K562 (cell line): ENCODE measurements at regions not wholly inside any gene's neighbourhood (a gene's known extent, or its start where the extent isn't known, plus 50 kb on each side); places are given as distances from the start of the nearest gene placed in this dataset.

Experiments used
- ATAC-seq: fragments of 200-7000 bp; cut with Tn5 transposase; 3 replicates; pipeline ENCODE4 v1.9.1; 2020; ENCODE audit warnings: moderate library complexity
- BruUV-seq: library from RNA; stranded (reverse); fragments of 400-500 nt; replicated peaks from 2 replicates; lab custom pipeline; 2021; lab: Mats Ljungman, UMichigan
- CTCF ChIA-PET: fragments of 300-600 bp; formaldehyde crosslinking; extraction: SDS; loops from one replicate; lab custom pipeline; 2021; ENCODE audit warnings: low intra/inter-chr PET ratio; lab: Yijun Ruan, JAX
- POLR2A ChIA-PET: fragments of 300-600, 350-650 bp; sonication (Branson Sonifier 250); formaldehyde crosslinking; extraction: SDS; loops from one replicate; lab custom pipeline; 2021; ENCODE audit warnings: antibody characterized with exemption, inconsistent platforms; lab: Yijun Ruan, JAX
- DNase-seq, 4 experiments: peaks; one replicate each; pipeline versions ENCODE4 v3.0.0 to v3.0.0-alpha.2; 2011 to 2018; ENCODE audit warnings: low spot score in 3 of 4, mixed read lengths in 3 of 4; ENCODE audit errors: extremely low read depth in 1 of 4
- FAIRE-seq: peaks from 2 replicates; lab custom pipeline; 2011; peaks lifted over from hg19 to GRCh38; lab: Jason Lieb, UNC
- H2AFZ ChIP-seq: 2 replicates; pipeline ENCODE4 v1.6.0; 2011; ENCODE audit warnings: low read depth, low read length, control low read depth, inconsistent platforms
- H3K27ac ChIP-seq: fragments of 200-600 bp; 3 replicates; pipeline ENCODE4 v1.8.0; 2011; ENCODE audit warnings: low read depth, mild to moderate bottlenecking, control low read depth, inconsistent platforms, low read length, moderate library complexity, mixed read lengths; ENCODE audit errors: extremely low read depth
- H3K27me3 ChIP-seq, 2 experiments: fragments of 300-600 bp in 1 of 2; 2 replicates in 1 of 2; 3 replicates in 1 of 2; pipeline versions ENCODE4 v1.6.0 to v1.8.0; 2011; ENCODE audit warnings: inconsistent platforms in 2 of 2, low read length in 2 of 2, mild to moderate bottlenecking in 1 of 2, mixed read lengths in 1 of 2, moderate library complexity in 1 of 2; ENCODE audit not compliant: control insufficient read depth in 2 of 2, insufficient read depth in 2 of 2
- H3K36me3 ChIP-seq: fragments of 300-600 bp; 3 replicates; pipeline ENCODE4 v1.8.0; 2011; ENCODE audit warnings: mild to moderate bottlenecking, low read length, inconsistent platforms; ENCODE audit not compliant: control insufficient read depth, insufficient read depth
- H3K4me1 ChIP-seq, 2 experiments: fragments of 200-600 bp in 1 of 2; replicated peaks in 1 of 2; 2 replicates in 1 of 2; 3 replicates in 1 of 2; pipeline versions ENCODE4 v1.5.1 to v1.8.0; 2011; ENCODE audit warnings: inconsistent platforms in 2 of 2, low read length in 2 of 2, mild to moderate bottlenecking in 1 of 2, mixed read lengths in 1 of 2, moderate library complexity in 1 of 2; ENCODE audit not compliant: control insufficient read depth in 2 of 2, insufficient read depth in 2 of 2
- H3K4me2 ChIP-seq: 2 replicates; pipeline ENCODE4 v1.6.1; 2011; ENCODE audit warnings: low read length, control low read depth, inconsistent platforms, mixed read lengths; ENCODE audit not compliant: insufficient read depth
- H3K4me3 ChIP-seq: fragments of 200-600 bp; sonication (generic), shearing (Covaris generic); 2 replicates; pipeline ENCODE4 v1.5.1; 2016; ENCODE audit warnings: control low read depth, inconsistent platforms
- H3K79me2 ChIP-seq: fragments of 200-600 bp; 3 replicates; pipeline ENCODE4 v1.8.0; 2011; ENCODE audit warnings: low read length, inconsistent platforms; ENCODE audit not compliant: control insufficient read depth, insufficient read depth
- H3K9ac ChIP-seq, 2 experiments: 2 replicates each; pipeline versions ENCODE4 v1.6.0 to v1.6.1; 2011; ENCODE audit warnings: low read depth in 2 of 2, low read length in 2 of 2, control low read depth in 1 of 2, inconsistent platforms in 1 of 2, mild to moderate bottlenecking in 1 of 2, mixed read lengths in 1 of 2; ENCODE audit not compliant: insufficient read depth in 1 of 2
- H3K9me1 ChIP-seq: one replicate; pipeline ENCODE4 v1.6.0; 2011; ENCODE audit warnings: inconsistent platforms, mild to moderate bottlenecking, low read length, moderate library complexity; ENCODE audit not compliant: control insufficient read depth, insufficient read depth
- H3K9me3 ChIP-seq: replicated peaks from 2 replicates; pipeline ENCODE4 v1.5.1; 2011; ENCODE audit warnings: low read depth, low read length, inconsistent platforms; ENCODE audit not compliant: control insufficient read depth, insufficient read depth
- H4K20me1 ChIP-seq: replicated peaks from 2 replicates; pipeline ENCODE4 v1.6.1; 2011; ENCODE audit warnings: low read length, inconsistent platforms, mixed read lengths; ENCODE audit not compliant: control insufficient read depth, insufficient read depth
- CREM ChIP-seq: IDR thresholded peaks from 2 replicates; pipeline ENCODE4 v1.6.1; 2014; ENCODE audit warnings: antibody characterized with exemption, low read depth
- ETV6 ChIP-seq, 3 experiments: fragments of 150-350 bp in 1 of 3; sonication (generic) in 1 of 3; formaldehyde crosslinking in 1 of 3; IDR thresholded peaks; 2 replicates each; pipeline versions ENCODE4 v1.6.1 to v1.8.0; 2014 to 2022; ENCODE audit warnings: borderline replicate concordance in 2 of 3, low read depth in 2 of 3, antibody characterized with exemption in 1 of 3, low read length in 1 of 3, mild to moderate bottlenecking in 1 of 3, missing genetic modification reagents in 1 of 3
- MEF2A ChIP-seq: IDR thresholded peaks from 2 replicates; pipeline ENCODE4 v1.6.1; 2011; ENCODE audit warnings: low read depth, mild to moderate bottlenecking, low read length, moderate library complexity; ENCODE audit not compliant: control insufficient read depth
- PYGO2 ChIP-seq: fragments of 450-650 bp; IDR thresholded peaks from 2 replicates; pipeline ENCODE4 v1.6.1; 2016; ENCODE audit warnings: mild to moderate bottlenecking, missing genetic modification characterization, moderate library complexity, missing compliant biosample characterization
- TCF7 ChIP-seq: sonication (generic); IDR thresholded peaks from 2 replicates; pipeline ENCODE4 v1.6.1; 2016; ENCODE audit warnings: antibody characterized with exemption, borderline replicate concordance
- WGBS: fragments of 100-300 bp; shearing (Covaris generic); methylation state at CpG from one replicate; pipeline ENCODE4 v1.1.6; 2016; ENCODE audit warnings: low coverage, mixed read lengths; ENCODE audit not compliant: insufficient coverage; ENCODE audit errors: missing lambda C conversion rate; 5-methylcytosine and 5-hydroxymethylcytosine counted together
- in situ Hi-C: fragments of 300-500 bp; cut with MboI; formaldehyde crosslinking; loops from 4 replicates; pipeline ENCODE4 v1.15.0; 2018; ENCODE audit warnings: inconsistent platforms, mixed read lengths
- intact Hi-C: fragments of 100-400 bp; cut with micrococcal nuclease; formaldehyde crosslinking; loops from 2 replicates; pipeline ENCODE4 v1.14.2; 2022
- TF ChIP-seq, protein P1 (sequence below): sonication (generic); formaldehyde crosslinking; IDR thresholded peaks from 2 replicates; pipeline ENCODE4 v1.8.0; 2023; ENCODE audit warnings: missing genetic modification reagents, mild to moderate bottlenecking, borderline replicate concordance
- TF ChIP-seq, protein P2 (sequence below): fragments of 450-650 bp; IDR thresholded peaks from 2 replicates; pipeline ENCODE4 v1.6.1; 2016; ENCODE audit warnings: mild to moderate bottlenecking
- TF ChIP-seq, protein P3 (sequence below): fragments of 200-800 bp; sonication (Bioruptor generic); IDR thresholded peaks from 2 replicates; pipeline ENCODE4 v1.6.1; 2017; ENCODE audit warnings: missing genetic modification characterization, missing compliant biosample characterization
- TF ChIP-seq, protein P4 (sequence below): IDR thresholded peaks from 2 replicates; pipeline ENCODE4 v1.6.1; 2012; ENCODE audit warnings: low read depth, low read length, improper control_type of control experiment, borderline replicate concordance

DNA sequence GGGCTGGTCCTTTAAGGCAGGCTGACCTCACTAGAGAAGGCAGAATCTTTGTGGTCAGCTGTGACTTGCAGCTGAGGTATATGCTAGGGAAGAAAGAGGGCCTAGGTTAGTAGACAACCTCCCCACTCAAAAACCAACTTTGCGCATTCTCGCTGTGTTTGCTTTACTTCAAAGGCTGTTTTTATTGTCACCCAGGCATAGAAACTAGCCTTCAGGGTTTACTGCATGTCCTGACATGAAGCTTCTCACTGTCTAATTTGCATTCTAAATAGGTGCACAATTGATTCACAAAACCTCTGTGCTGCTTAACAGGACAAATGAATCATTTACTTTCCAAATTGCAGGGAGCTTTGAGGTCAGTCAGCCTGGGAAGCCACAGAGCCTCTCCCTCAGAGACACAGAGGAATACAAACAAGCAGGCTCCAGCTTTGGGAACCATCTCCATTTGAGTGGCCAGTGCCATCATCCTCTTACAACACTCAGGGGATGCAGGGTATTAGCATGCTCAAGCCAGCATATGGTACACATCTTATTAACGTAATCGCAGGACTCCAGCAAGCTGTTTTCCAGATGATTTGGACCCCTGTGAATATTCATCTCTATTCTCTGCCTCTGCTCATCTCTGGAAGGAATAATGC is 596.4 kb upstream of the GHITM start:
- no peaks in the 10 kb centered on the region for H3K9me1 ChIP-seq
- no peaks in the 10 kb centered on the region for H4K20me1 ChIP-seq
- BruUV-seq = no TSS peak
- in situ Hi-C loops (no loop called here), intact Hi-C loops (no loop called here)
- no peaks in the 10 kb centered on the region for H3K4me1 ChIP-seq
- POLR2A ChIA-PET = no interaction called here
- WGBS = 2% methylated on average over 4 of the region's 4 CpGs
- FAIRE-seq (no peak), ATAC-seq (no peak), DNase-seq (no peak)
- CTCF ChIA-PET = no interaction called here
- no peak overlapping the region for H3K9ac ChIP-seq
- no peaks in the 10 kb centered on the region; the same call in 1 of the 2 replicates for H3K9me3 ChIP-seq
- no peaks in the 10 kb centered on the region for H3K36me3 ChIP-seq
- H3K27me3 ChIP-seq = no peaks in the 10 kb centered on the region
- no peak overlapping the region for H3K27ac ChIP-seq
- H2AFZ ChIP-seq = no peak overlapping the region
- no peaks in the 10 kb centered on the region for H3K79me2 ChIP-seq
- no peak overlapping the region for H3K4me3 ChIP-seq
- H3K4me2 ChIP-seq = no peak overlapping the region
- TF ChIP-seq TCF7 (no peak), MEF2A (no peak), CREM (no peak), ETV6 (IDR thresholded peaks at IDR 0.05; ENCODE audit: borderline replicate concordance in 1 of 2, low read depth in 2 of 2, low read length in 1 of 2) (no peak), ETV6 (CRISPR knock-in tag; IDR thresholded peaks at IDR 0.05; ENCODE audit: borderline replicate concordance) (no peak), PYGO2 (tag) (no peak)
- TF ChIP-seq, protein P1, sequence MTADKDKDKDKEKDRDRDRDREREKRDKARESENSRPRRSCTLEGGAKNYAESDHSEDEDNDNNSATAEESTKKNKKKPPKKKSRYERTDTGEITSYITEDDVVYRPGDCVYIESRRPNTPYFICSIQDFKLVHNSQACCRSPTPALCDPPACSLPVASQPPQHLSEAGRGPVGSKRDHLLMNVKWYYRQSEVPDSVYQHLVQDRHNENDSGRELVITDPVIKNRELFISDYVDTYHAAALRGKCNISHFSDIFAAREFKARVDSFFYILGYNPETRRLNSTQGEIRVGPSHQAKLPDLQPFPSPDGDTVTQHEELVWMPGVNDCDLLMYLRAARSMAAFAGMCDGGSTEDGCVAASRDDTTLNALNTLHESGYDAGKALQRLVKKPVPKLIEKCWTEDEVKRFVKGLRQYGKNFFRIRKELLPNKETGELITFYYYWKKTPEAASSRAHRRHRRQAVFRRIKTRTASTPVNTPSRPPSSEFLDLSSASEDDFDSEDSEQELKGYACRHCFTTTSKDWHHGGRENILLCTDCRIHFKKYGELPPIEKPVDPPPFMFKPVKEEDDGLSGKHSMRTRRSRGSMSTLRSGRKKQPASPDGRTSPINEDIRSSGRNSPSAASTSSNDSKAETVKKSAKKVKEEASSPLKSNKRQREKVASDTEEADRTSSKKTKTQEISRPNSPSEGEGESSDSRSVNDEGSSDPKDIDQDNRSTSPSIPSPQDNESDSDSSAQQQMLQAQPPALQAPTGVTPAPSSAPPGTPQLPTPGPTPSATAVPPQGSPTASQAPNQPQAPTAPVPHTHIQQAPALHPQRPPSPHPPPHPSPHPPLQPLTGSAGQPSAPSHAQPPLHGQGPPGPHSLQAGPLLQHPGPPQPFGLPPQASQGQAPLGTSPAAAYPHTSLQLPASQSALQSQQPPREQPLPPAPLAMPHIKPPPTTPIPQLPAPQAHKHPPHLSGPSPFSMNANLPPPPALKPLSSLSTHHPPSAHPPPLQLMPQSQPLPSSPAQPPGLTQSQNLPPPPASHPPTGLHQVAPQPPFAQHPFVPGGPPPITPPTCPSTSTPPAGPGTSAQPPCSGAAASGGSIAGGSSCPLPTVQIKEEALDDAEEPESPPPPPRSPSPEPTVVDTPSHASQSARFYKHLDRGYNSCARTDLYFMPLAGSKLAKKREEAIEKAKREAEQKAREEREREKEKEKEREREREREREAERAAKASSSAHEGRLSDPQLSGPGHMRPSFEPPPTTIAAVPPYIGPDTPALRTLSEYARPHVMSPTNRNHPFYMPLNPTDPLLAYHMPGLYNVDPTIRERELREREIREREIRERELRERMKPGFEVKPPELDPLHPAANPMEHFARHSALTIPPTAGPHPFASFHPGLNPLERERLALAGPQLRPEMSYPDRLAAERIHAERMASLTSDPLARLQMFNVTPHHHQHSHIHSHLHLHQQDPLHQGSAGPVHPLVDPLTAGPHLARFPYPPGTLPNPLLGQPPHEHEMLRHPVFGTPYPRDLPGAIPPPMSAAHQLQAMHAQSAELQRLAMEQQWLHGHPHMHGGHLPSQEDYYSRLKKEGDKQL (CRISPR knock-in tag) = no peak
- TF ChIP-seq, protein P2, sequence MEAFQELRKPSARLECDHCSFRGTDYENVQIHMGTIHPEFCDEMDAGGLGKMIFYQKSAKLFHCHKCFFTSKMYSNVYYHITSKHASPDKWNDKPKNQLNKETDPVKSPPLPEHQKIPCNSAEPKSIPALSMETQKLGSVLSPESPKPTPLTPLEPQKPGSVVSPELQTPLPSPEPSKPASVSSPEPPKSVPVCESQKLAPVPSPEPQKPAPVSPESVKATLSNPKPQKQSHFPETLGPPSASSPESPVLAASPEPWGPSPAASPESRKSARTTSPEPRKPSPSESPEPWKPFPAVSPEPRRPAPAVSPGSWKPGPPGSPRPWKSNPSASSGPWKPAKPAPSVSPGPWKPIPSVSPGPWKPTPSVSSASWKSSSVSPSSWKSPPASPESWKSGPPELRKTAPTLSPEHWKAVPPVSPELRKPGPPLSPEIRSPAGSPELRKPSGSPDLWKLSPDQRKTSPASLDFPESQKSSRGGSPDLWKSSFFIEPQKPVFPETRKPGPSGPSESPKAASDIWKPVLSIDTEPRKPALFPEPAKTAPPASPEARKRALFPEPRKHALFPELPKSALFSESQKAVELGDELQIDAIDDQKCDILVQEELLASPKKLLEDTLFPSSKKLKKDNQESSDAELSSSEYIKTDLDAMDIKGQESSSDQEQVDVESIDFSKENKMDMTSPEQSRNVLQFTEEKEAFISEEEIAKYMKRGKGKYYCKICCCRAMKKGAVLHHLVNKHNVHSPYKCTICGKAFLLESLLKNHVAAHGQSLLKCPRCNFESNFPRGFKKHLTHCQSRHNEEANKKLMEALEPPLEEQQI = no peak
- TF ChIP-seq, protein P3, sequence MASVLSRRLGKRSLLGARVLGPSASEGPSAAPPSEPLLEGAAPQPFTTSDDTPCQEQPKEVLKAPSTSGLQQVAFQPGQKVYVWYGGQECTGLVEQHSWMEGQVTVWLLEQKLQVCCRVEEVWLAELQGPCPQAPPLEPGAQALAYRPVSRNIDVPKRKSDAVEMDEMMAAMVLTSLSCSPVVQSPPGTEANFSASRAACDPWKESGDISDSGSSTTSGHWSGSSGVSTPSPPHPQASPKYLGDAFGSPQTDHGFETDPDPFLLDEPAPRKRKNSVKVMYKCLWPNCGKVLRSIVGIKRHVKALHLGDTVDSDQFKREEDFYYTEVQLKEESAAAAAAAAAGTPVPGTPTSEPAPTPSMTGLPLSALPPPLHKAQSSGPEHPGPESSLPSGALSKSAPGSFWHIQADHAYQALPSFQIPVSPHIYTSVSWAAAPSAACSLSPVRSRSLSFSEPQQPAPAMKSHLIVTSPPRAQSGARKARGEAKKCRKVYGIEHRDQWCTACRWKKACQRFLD = no peak
- TF ChIP-seq, protein P4, sequence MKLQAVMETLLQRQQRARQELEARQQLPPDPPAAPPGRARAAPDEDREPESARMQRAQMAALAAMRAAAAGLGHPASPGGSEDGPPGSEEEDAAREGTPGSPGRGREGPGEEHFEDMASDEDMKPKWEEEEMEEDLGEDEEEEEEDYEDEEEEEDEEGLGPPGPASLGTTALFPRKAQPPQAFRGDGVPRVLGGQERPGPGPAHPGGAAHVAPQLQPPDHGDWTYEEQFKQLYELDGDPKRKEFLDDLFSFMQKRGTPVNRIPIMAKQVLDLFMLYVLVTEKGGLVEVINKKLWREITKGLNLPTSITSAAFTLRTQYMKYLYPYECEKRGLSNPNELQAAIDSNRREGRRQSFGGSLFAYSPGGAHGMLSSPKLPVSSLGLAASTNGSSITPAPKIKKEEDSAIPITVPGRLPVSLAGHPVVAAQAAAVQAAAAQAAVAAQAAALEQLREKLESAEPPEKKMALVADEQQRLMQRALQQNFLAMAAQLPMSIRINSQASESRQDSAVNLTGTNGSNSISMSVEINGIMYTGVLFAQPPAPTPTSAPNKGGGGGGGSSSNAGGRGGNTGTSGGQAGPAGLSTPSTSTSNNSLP = no peak
